ENCODE measurements at regions not wholly inside any gene's neighbourhood (a gene's known extent, or its start where the extent isn't known, plus 50 kb on each side); places are given as distances from the start of the nearest gene placed in this dataset.
"Not testable (repeated sequence)": the region's sequence is repeated elsewhere in the genome, so short reads cannot be mapped to it uniquely, and the experiment has no call there.

GRCh38 chr20:19056909-19057308 is 155.5 kb upstream of the SLC24A3 start:
- no peak for DNase-seq (ENCODE audit: low read depth)

GRCh38 chr20:19064788-19065187 is 147.7 kb upstream of the SLC24A3 start:
- not testable (repeated sequence) for H3K4me3 ChIP-seq (ENCODE audit: low read depth, low read length); DNase-seq (ENCODE audit: low read depth)

More at GRCh38 chr20:19056909-19057308, 155.5 kb upstream of the SLC24A3 start:
- H3K4me3 ChIP-seq (ENCODE audit: low read depth, low read length), result no peak overlapping the region
- no peak for TF ChIP-seq CTCF (conservative IDR thresholded peaks at IDR 0.05; ENCODE audit: low read depth, low read length)

DNA sequence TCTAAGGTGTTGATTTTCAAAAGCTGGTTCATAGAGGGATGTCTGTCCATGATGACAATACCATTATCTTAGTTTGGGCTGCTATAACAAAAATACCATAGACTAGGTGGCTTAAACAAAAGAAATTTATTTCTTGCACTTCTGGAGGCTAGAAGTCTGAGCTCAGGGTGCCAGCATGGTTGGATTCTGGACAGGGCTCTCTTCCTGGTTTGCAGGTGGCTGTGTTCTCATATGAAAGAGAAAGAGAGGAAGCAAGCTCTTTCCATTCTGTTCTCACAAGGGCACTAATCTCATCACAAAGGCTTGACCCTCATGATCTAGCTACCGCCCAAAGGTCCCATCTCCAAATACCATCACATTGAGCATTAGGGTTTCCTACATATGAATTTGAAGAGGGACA is 144.5 kb upstream of the SLC24A3 start:
- TF ChIP-seq CTCF (conservative IDR thresholded peaks at IDR 0.05; ENCODE audit: low read depth, low read length), result no peak
- no peak overlapping the region for H3K4me3 ChIP-seq (ENCODE audit: low read depth, low read length)
- no peak for DNase-seq (ENCODE audit: low read depth)

GRCh38 chr20:19070026-19070425 is 142.4 kb upstream of the SLC24A3 start:
- no peak for DNase-seq (ENCODE audit: low read depth)
- H3K4me3 ChIP-seq (ENCODE audit: low read depth, low read length), result no peak overlapping the region
- TF ChIP-seq CTCF (conservative IDR thresholded peaks at IDR 0.05; ENCODE audit: low read depth, low read length), result no peak

DNA sequence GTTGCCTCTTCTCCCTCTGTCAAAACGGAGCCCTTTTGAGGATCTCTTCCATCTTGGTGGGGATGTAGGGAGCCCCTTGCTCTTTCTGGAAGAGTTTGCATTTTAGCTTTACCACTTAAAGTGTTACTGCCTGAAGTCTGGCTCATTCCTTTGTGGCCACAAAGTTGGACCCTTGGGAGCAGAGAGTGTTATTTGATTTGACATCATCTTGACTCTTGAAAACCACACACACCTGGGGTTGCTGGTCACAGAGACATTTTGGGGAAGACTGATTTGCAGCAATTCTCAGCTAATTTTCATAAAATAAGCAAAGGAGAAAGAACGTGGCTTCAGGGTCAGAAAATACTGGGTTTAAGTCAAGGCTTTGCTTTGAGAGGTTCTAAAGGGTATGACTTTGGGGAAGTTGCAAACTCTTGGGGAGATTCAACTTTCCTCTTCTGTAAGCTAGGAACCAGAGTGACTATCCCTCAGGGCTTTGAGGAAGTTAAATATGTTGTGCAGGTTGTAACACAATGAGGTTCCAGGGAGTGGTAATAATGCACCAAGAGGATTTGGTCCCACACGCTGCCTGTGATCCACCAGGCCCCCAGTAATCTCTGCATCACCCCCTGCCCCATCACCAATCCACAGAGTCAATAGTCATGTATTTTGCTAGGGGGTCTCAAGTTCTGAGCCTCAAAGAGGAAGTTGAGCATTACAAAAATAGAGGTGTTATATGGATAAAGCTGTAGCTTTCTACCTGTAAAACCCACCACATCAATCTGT is 141.6 kb upstream of the SLC24A3 start:
- no peak for DNase-seq (ENCODE audit: low read depth)
- no peak overlapping the region for H3K4me3 ChIP-seq (ENCODE audit: low read depth, low read length)
- no peak for TF ChIP-seq CTCF (conservative IDR thresholded peaks at IDR 0.05; ENCODE audit: low read depth, low read length)

GRCh38 chr20:19071446-19071725 is 141.1 kb upstream of the SLC24A3 start:
- TF ChIP-seq CTCF (conservative IDR thresholded peaks at IDR 0.05; ENCODE audit: low read depth, low read length), result no peak
- DNase-seq (ENCODE audit: low read depth), result no peak

DNA sequence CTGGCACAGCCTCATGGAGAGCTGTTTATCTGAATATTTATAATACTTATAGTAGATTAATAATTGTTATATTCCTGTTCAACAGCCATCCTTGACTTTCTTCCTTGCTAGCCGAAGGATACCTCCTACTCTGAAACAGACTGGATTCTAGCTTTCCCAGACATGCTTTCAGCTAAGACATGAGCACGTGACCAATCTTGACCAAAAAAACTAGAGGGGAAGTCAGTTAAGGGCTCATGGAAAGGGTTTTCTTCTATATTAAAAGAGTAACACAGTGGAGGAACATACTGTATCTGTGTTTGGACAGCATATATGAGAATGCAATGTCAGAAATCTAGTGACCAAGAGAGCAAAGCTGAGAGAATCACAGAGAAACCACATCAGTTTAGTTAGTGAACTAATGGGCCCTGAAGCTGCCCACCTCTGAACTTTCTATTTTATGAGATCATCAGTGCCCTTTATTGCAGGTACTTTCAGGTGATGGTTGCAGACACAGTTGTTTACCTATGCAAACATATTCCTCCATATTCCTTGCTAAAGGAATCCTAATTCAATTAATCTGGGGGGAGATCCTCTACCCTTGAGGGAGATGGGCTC is 140.4 kb upstream of the SLC24A3 start:
- no peak for TF ChIP-seq CTCF (conservative IDR thresholded peaks at IDR 0.05; ENCODE audit: low read depth, low read length)
- DNase-seq (ENCODE audit: low read depth), result no peak
- no peak overlapping the region for H3K4me3 ChIP-seq (ENCODE audit: low read depth, low read length)

More at GRCh38 chr20:19071446-19071725, 141.1 kb upstream of the SLC24A3 start:
- no peak overlapping the region for H3K4me3 ChIP-seq (ENCODE audit: low read depth, low read length)

All from choroid plexus epithelial cell (primary cell).